ENCODE measurements at regions not wholly inside any gene's neighbourhood (a gene's known extent, or its start where the extent isn't known, plus 50 kb on each side); places are given as distances from the start of the nearest gene placed in this dataset.

DNA sequence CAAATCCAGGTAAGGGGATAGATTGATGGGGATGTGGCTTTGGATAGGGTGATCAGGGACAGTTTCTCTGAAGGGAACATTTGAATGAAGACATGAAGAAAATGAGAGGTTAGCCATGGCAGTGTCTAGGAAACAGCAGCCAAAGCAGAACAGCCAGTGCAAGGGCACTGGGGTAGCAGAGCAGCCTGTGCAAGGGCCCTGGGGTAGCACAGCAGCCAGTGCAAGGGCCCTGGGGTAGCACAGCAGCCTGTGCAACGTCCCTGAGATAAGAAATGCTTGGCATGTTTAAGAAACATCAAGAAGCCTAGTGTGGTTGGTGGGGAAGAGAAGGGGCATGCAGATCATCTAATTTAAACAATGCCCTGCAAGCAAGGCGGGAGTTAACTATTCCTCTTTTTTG lies 128.5 kb downstream of the IRX5 start:
- H3K27me3 ChIP-seq (ENCODE audit: control insufficient read depth in 2 of 2, insufficient read depth in 2 of 2, low read length in 2 of 2) = peaks cover 22 to 24% of the 10 kb centered on the region in 2 experiments
- CTCF ChIA-PET (ENCODE audit: low intra/inter-chr PET ratio) = no interaction called here
- H3K4me1 ChIP-seq (replicated peaks in 1 of 2; ENCODE audit: control insufficient read depth in 2 of 2, insufficient read depth in 2 of 2, low read length in 2 of 2) = peaks cover 0 to 6% of the 10 kb centered on the region in 2 experiments; a peak in 1 of 5 replicates
- H3K9me3 ChIP-seq (replicated peaks; ENCODE audit: control insufficient read depth, insufficient read depth, low read depth, low read length) = no peaks in the 10 kb centered on the region
- H3K9ac ChIP-seq (ENCODE audit: insufficient read depth in 1 of 2, low read depth in 2 of 2, low read length in 2 of 2) = no peak overlapping the region
- no peak overlapping the region for H3K27ac ChIP-seq (ENCODE audit: extremely low read depth, low read depth, low read length)
- FAIRE-seq (no peak), DNase-seq (ENCODE audit: extremely low read depth in 1 of 4, low spot score in 3 of 4) (no peak), ATAC-seq (no peak)
- no peak overlapping the region for H3K4me2 ChIP-seq (ENCODE audit: insufficient read depth, low read length)
- in situ Hi-C loops (cut with MboI) (no loop called here), intact Hi-C loops (cut with micrococcal nuclease) (no loop called here)
- H3K9me1 ChIP-seq (ENCODE audit: control insufficient read depth, insufficient read depth, low read length) = no peaks in the 10 kb centered on the region
- H3K4me3 ChIP-seq = no peak overlapping the region
- POLR2A ChIA-PET = no interaction called here
- no peak overlapping the region for H2AFZ ChIP-seq (ENCODE audit: low read depth, low read length)
- no peaks in the 10 kb centered on the region for H3K36me3 ChIP-seq (ENCODE audit: control insufficient read depth, insufficient read depth, low read length)
- H4K20me1 ChIP-seq (replicated peaks; ENCODE audit: control insufficient read depth, insufficient read depth, low read length) = no peaks in the 10 kb centered on the region
- TF ChIP-seq RBM25 (IDR thresholded peaks at IDR 0.05; ENCODE audit: low read depth, low read length, severe bottlenecking) = peak; percentile 42
- no peak for TF ChIP-seq CAMTA2 (CRISPR knock-in tag; conservative IDR thresholded peaks at IDR 0.05)
- H3K79me2 ChIP-seq (ENCODE audit: control insufficient read depth, insufficient read depth, low read length) = no peaks in the 10 kb centered on the region
- no TSS peak for BruUV-seq (replicated peaks)
- WGBS (ENCODE audit: insufficient coverage, low coverage, missing lambda C conversion rate) = 0% methylated on average over 1 of the region's 2 CpGs

DNA sequence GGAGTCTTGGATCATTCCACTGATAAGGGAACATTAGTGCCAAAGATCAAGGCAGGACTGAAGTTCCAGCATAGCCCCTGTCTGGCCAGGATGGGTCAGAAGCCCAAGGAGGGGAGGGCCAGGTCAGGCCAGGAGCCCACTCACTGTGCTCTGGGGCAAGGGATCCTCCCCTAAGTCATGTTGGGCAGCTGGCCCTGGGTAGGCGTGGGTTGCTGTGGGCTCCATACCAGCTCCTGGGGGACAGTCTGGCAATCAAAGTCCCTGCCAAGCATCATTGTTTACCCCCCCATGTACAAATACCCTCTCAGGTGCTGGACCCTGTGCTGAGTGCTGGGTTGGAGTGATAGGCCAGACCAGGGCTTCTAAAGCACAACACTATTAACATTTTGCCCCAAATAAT lies 130.5 kb downstream of the IRX5 start:
- H3K36me3 ChIP-seq (ENCODE audit: control insufficient read depth, insufficient read depth, low read length) = no peaks in the 10 kb centered on the region
- POLR2A ChIA-PET = no interaction called here
- BruUV-seq (replicated peaks) = no TSS peak
- no peak overlapping the region for H3K27ac ChIP-seq (ENCODE audit: extremely low read depth, low read depth, low read length)
- CTCF ChIA-PET (ENCODE audit: low intra/inter-chr PET ratio) = no interaction called here
- DNase-seq (ENCODE audit: extremely low read depth in 1 of 4, low spot score in 3 of 4) = no peak
- no peak for ATAC-seq
- H3K9me3 ChIP-seq (replicated peaks; ENCODE audit: control insufficient read depth, insufficient read depth, low read depth, low read length) = no peaks in the 10 kb centered on the region
- H4K20me1 ChIP-seq (replicated peaks; ENCODE audit: control insufficient read depth, insufficient read depth, low read length) = no peaks in the 10 kb centered on the region
- no peak for TF ChIP-seq POLR2A (conservative IDR thresholded peaks at IDR 0.05)
- no peaks in the 10 kb centered on the region for H3K79me2 ChIP-seq (ENCODE audit: control insufficient read depth, insufficient read depth, low read length)
- FAIRE-seq = no peak
- H3K4me1 ChIP-seq (replicated peaks in 1 of 2; ENCODE audit: control insufficient read depth in 2 of 2, insufficient read depth in 2 of 2, low read length in 2 of 2) = peaks cover 0 to 6% of the 10 kb centered on the region in 2 experiments; a peak in 1 of 5 replicates
- no peak overlapping the region for H3K9ac ChIP-seq (ENCODE audit: insufficient read depth in 1 of 2, low read depth in 2 of 2, low read length in 2 of 2)
- no peaks in the 10 kb centered on the region for H3K9me1 ChIP-seq (ENCODE audit: control insufficient read depth, insufficient read depth, low read length)
- no peak overlapping the region for H3K4me3 ChIP-seq
- H3K27me3 ChIP-seq (ENCODE audit: control insufficient read depth in 2 of 2, insufficient read depth in 2 of 2, low read length in 2 of 2) = peaks cover 19 to 22% of the 10 kb centered on the region in 2 experiments
- no peak overlapping the region for H3K4me2 ChIP-seq (ENCODE audit: insufficient read depth, low read length)
- WGBS (ENCODE audit: insufficient coverage, low coverage, missing lambda C conversion rate) = 0% methylated on average over 1 of the region's 1 CpG
- intact Hi-C loops (cut with micrococcal nuclease) = no loop called here
- no peak overlapping the region for H2AFZ ChIP-seq (ENCODE audit: low read depth, low read length)
- in situ Hi-C loops (cut with MboI) = no loop called here

All from K562 (cell line).